ENCODE measurements at regions not wholly inside any gene's neighbourhood (a gene's known extent, or its start where the extent isn't known, plus 50 kb on each side); places are given as distances from the start of the nearest gene placed in this dataset.

GRCh38 chr2:60400462-60401246, 152.8 kb downstream of the BCL11A start:
- DNase-seq: no peak

GRCh38 chr2:60394463-60394862, 159.0 kb downstream of the BCL11A start:
- DNase-seq: no peak

GRCh38 chr2:60391649-60392375, 161.6 kb downstream of the BCL11A start:
- no peak for DNase-seq

GRCh38 chr2:60391230-60391629, 162.2 kb downstream of the BCL11A start:
- DNase-seq: no peak

GRCh38 chr2:60386436-60386835, 167.0 kb downstream of the BCL11A start:
- DNase-seq: no peak

- DNase-seq: no peak
Measured at GRCh38 chr2:60385648-60386047, 167.8 kb downstream of the BCL11A start.

GRCh38 chr2:60383401-60384143, 169.9 kb downstream of the BCL11A start:
- DNase-seq: no peak

GRCh38 chr2:60380411-60380810, 173.0 kb downstream of the BCL11A start:
- DNase-seq: no peak

GRCh38 chr2:60379684-60380083, 173.8 kb downstream of the BCL11A start:
- no peak for DNase-seq

GRCh38 chr2:60379216-60379615, 174.2 kb downstream of the BCL11A start:
- no peak for DNase-seq

- DNase-seq: no peak
Measured at GRCh38 chr2:60377825-60378224, 175.6 kb downstream of the BCL11A start.

GRCh38 chr2:60376252-60376651, 177.2 kb downstream of the BCL11A start:
- DNase-seq: no peak

GRCh38 chr2:60371681-60372080, 181.8 kb downstream of the BCL11A start:
- DNase-seq: no peak

GRCh38 chr2:60371219-60371618, 182.2 kb downstream of the BCL11A start:
- DNase-seq: no peak

- no peak for DNase-seq
Measured at GRCh38 chr2:60370814-60371213, 182.6 kb downstream of the BCL11A start.

GRCh38 chr2:60368456-60368855, 185.0 kb downstream of the BCL11A start:
- no peak for DNase-seq

GRCh38 chr2:60366135-60366712, 187.2 kb downstream of the BCL11A start:
- DNase-seq: no peak

GRCh38 chr2:60365556-60365955, 187.9 kb downstream of the BCL11A start:
- no peak for DNase-seq

GRCh38 chr2:60364491-60364890, 189.0 kb downstream of the BCL11A start:
- no peak for DNase-seq

- DNase-seq: no peak
Measured at GRCh38 chr2:60361498-60361897, 192.0 kb downstream of the BCL11A start.

GRCh38 chr2:60359569-60359968, 193.9 kb downstream of the BCL11A start:
- DNase-seq: no peak

GRCh38 chr2:60358476-60358875, 195.0 kb downstream of the BCL11A start:
- no peak for DNase-seq

- no peak for DNase-seq
Measured at GRCh38 chr2:60357996-60358395, 195.5 kb downstream of the BCL11A start.

All from CD4-positive, alpha-beta T cell treated with Interleukin-12 subunit alpha and Interleukin-12 subunit beta, for 1 hour (primary cell).